SK-N-SH (cell line): ENCODE measurements at regions not wholly inside any gene's neighbourhood (a gene's known extent, or its start where the extent isn't known, plus 50 kb on each side); places are given as distances from the start of the nearest gene placed in this dataset.

Source experiments
- CTCF ChIA-PET: fragments of 300-600, 350-600 bp; formaldehyde crosslinking; extraction: SDS; loops from one replicate; lab custom pipeline; 2021; lab: Yijun Ruan, JAX
- POLR2A ChIA-PET: fragments of 350-600 bp; sonication (Branson Sonifier 250); formaldehyde crosslinking; extraction: SDS; loops from one replicate; lab custom pipeline; 2020; ENCODE audit warnings: antibody characterized with exemption, inconsistent platforms; lab: Yijun Ruan, JAX
- DNase-seq: peaks from one replicate; pipeline ENCODE4 v3.0.0; 2012
- H2AFZ ChIP-seq: fragments of 200-600 bp; sonication (generic); 2 replicates; pipeline ENCODE4 v1.8.1; 2016; ENCODE audit warnings: antibody characterized with exemption, mild to moderate bottlenecking, low read depth
- H3F3A ChIP-seq: fragments of 200-600 bp; sonication (generic); replicated peaks from 2 replicates; pipeline ENCODE3; 2016; ENCODE audit warnings: antibody characterized with exemption, mild to moderate bottlenecking; ENCODE audit not compliant: insufficient read depth
- H3K27ac ChIP-seq, 2 experiments: fragments of 200-500 bp in 1 of 2; fragments of 200-600 bp in 1 of 2; sonication (Bioruptor generic) in 1 of 2; sonication (generic), shearing (Covaris generic) in 1 of 2; 2 replicates each; pipeline versions ENCODE4 v1.5.1 to v1.6.1; 2014 to 2016; ENCODE audit warnings: low read depth in 2 of 2, inconsistent platforms in 1 of 2, low read length in 1 of 2, mild to moderate bottlenecking in 1 of 2, mixed read lengths in 1 of 2
- H3K27me3 ChIP-seq: fragments of 200-600 bp; sonication (generic), shearing (Covaris generic); 2 replicates; pipeline ENCODE4 v1.6.1; 2016; ENCODE audit warnings: mixed run types; ENCODE audit not compliant: insufficient read depth
- H3K36me3 ChIP-seq, 2 experiments: fragments of 200-500 bp in 1 of 2; fragments of 200-600 bp in 1 of 2; sonication (Bioruptor generic) in 1 of 2; sonication (generic) in 1 of 2; replicated peaks in 1 of 2; 2 replicates each; pipeline versions ENCODE3 to v1.5.1; 2014 to 2016; ENCODE audit warnings: low read length in 1 of 2, mild to moderate bottlenecking in 1 of 2; ENCODE audit not compliant: insufficient read depth in 2 of 2, control insufficient read depth in 1 of 2
- H3K4me1 ChIP-seq, 2 experiments: fragments of 200-500 bp in 1 of 2; fragments of 200-600 bp in 1 of 2; sonication (Bioruptor generic) in 1 of 2; sonication (generic), shearing (Covaris generic) in 1 of 2; 2 replicates each; pipeline versions ENCODE4 v1.5.1 to v1.6.1; 2014 to 2016; ENCODE audit warnings: low read depth in 1 of 2, low read length in 1 of 2, mixed run types in 1 of 2; ENCODE audit not compliant: insufficient read depth in 2 of 2, control insufficient read depth in 1 of 2
- H3K4me2 ChIP-seq: fragments of 200-600 bp; sonication (generic), shearing (Covaris generic); 2 replicates; pipeline ENCODE4 v1.6.1; 2017; ENCODE audit warnings: mixed run types
- H3K4me3 ChIP-seq, 2 experiments: fragments of 200-500 bp in 1 of 2; fragments of 200-600 bp in 1 of 2; sonication (Bioruptor generic) in 1 of 2; sonication (generic), shearing (Covaris generic) in 1 of 2; 2 replicates each; pipeline versions ENCODE4 v1.5.1 to v1.8.1; 2014 to 2016; ENCODE audit warnings: low read depth in 2 of 2, inconsistent platforms in 1 of 2, low read length in 1 of 2, mild to moderate bottlenecking in 1 of 2, mixed read lengths in 1 of 2, moderate library complexity in 1 of 2
- H3K79me2 ChIP-seq: fragments of 200-600 bp; sonication (generic); 2 replicates; pipeline ENCODE4 v1.8.1; 2017; ENCODE audit warnings: mild to moderate bottlenecking; ENCODE audit not compliant: insufficient read depth
- H3K9ac ChIP-seq: fragments of 200-600 bp; sonication (generic); 2 replicates; pipeline ENCODE4 v1.6.1; 2017; ENCODE audit warnings: mixed run types
- H3K9me2 ChIP-seq: fragments of 200-600 bp; sonication (generic); 2 replicates; pipeline ENCODE4 v1.6.1; 2017; ENCODE audit warnings: mixed run types
- H3K9me3 ChIP-seq: fragments of 200-600 bp; sonication (generic); 2 replicates; pipeline ENCODE4 v1.6.1; 2017; ENCODE audit warnings: mixed run types, mild to moderate bottlenecking, moderate library complexity
- H4K20me1 ChIP-seq: fragments of 200-600 bp; sonication (generic); 2 replicates; pipeline ENCODE4 v1.6.1; 2017; ENCODE audit warnings: mild to moderate bottlenecking, mixed run types; ENCODE audit not compliant: insufficient read depth
- ELF1 ChIP-seq: IDR thresholded peaks from 2 replicates; pipeline ENCODE4 v1.4.0; 2012
- FOSL2 ChIP-seq: IDR thresholded peaks from 2 replicates; pipeline ENCODE4 v1.4.0; 2012; ENCODE audit warnings: low read depth, mild to moderate bottlenecking, moderate library complexity, borderline replicate concordance
- MEF2A ChIP-seq: IDR thresholded peaks from 2 replicates; pipeline ENCODE4 v1.4.0; 2012; ENCODE audit warnings: low read depth, borderline replicate concordance
- MXI1 ChIP-seq: IDR thresholded peaks from 2 replicates; pipeline ENCODE4 v1.6.1; 2012; ENCODE audit warnings: mild to moderate bottlenecking, low read depth, low read length, improper control_type of control experiment
- PBX3 ChIP-seq: IDR thresholded peaks from 2 replicates; pipeline ENCODE4; 2012
- RAD21 ChIP-seq: IDR thresholded peaks from 2 replicates; pipeline ENCODE4 v1.6.1; 2012; ENCODE audit warnings: mild to moderate bottlenecking, low read length
- RCOR1 ChIP-seq: fragments of 150-350 bp; IDR thresholded peaks from 2 replicates; pipeline ENCODE4 v1.6.1; 2017; ENCODE audit warnings: antibody characterized with exemption, low read length
- RXRA ChIP-seq: IDR thresholded peaks from 2 replicates; pipeline ENCODE4 v1.4.0; 2012; ENCODE audit warnings: low read depth, mild to moderate bottlenecking, borderline replicate concordance
- SMC3 ChIP-seq: IDR thresholded peaks from 2 replicates; pipeline ENCODE4 v1.6.1; 2012; ENCODE audit warnings: low read depth, low read length, improper control_type of control experiment
- TCF12 ChIP-seq: IDR thresholded peaks from 2 replicates; pipeline ENCODE4 v1.4.0; 2012
- TEAD4 ChIP-seq: IDR thresholded peaks from 2 replicates; pipeline ENCODE4 v1.4.0; 2012; ENCODE audit warnings: mild to moderate bottlenecking, borderline replicate concordance; ENCODE audit not compliant: insufficient read depth
- WGBS: methylation state at CpG from one replicate; pipeline ENCODE4 v1.1.6; 2017; ENCODE audit warnings: low lambda C conversion rate; 5-methylcytosine and 5-hydroxymethylcytosine counted together
- TF ChIP-seq, protein P1 (sequence below): IDR thresholded peaks from 2 replicates; pipeline ENCODE4 v1.4.0; 2012; ENCODE audit warnings: low read depth, borderline replicate concordance
- TF ChIP-seq, protein P2 (sequence below): IDR thresholded peaks from 2 replicates; pipeline ENCODE4 v1.6.1; 2012; ENCODE audit warnings: mild to moderate bottlenecking, low read depth, low read length, moderate library complexity

- H3K9me2 ChIP-seq: no peaks in the 10 kb centered on the region
- peaks cover 8% of the 10 kb centered on the region; the same call in 1 of the 2 replicates for H3K79me2 ChIP-seq
- WGBS: 70% methylated on average over 2 of the region's 2 CpGs
- H3K27ac ChIP-seq: peak overlapping the region; percentile 1 to 50; a peak in 1 of 4 replicates
- H3K4me3 ChIP-seq: no peak overlapping the region
- H3K4me1 ChIP-seq: peaks cover 0 to 15% of the 10 kb centered on the region in 2 experiments; a peak in 2 of 4 replicates
- no peaks in the 10 kb centered on the region for H4K20me1 ChIP-seq
- no peaks in the 10 kb centered on the region for H3K27me3 ChIP-seq
- ChIA-PET CTCF (interaction anchor here (0.6 kb wide), 1 partner anchor 223 kb away, joined by 3 read pairs; no protein-coding TSS in a partner anchor), POLR2A (no interaction called here)
- no peak overlapping the region for H3K9ac ChIP-seq
- no peaks in the 10 kb centered on the region for H3K9me3 ChIP-seq
- H2AFZ ChIP-seq: no peak overlapping the region
- TF ChIP-seq RXRA (no peak), PBX3 (0 out of 2 replicates have a peak, but pooled peaks have one; percentile 13), TCF12 (peak; percentile 33)
- no peaks in the 10 kb centered on the region for H3K36me3 ChIP-seq
- no peak overlapping the region for H3K4me2 ChIP-seq
- no peaks in the 10 kb centered on the region for H3F3A ChIP-seq
- DNase-seq: no peak
Measured at GRCh38 chr9:28887188-28887884, 1314.1 kb upstream of the C9orf72 start.

GRCh38 chr9:28888806-28889205 is 1315.5 kb upstream of the C9orf72 start:
- Histone ChIP-seq H3K9ac (no peak overlapping the region), H3K4me1 (peaks cover 0 to 15% of the 10 kb centered on the region in 2 experiments; a peak in 2 of 4 replicates), H3K27me3 (no peaks in the 10 kb centered on the region), H3K27ac (no peak overlapping the region), H3K9me3 (no peaks in the 10 kb centered on the region), H3K4me3 (no peak overlapping the region), H2AFZ (no peak overlapping the region), H3K79me2 (peaks cover 8% of the 10 kb centered on the region; the same call in 1 of the 2 replicates), H3K36me3 (no peaks in the 10 kb centered on the region), H4K20me1 (no peaks in the 10 kb centered on the region), H3K4me2 (no peak overlapping the region), H3K9me2 (no peaks in the 10 kb centered on the region), H3F3A (no peaks in the 10 kb centered on the region)
- ChIA-PET POLR2A (no interaction called here), CTCF (no interaction called here)
- WGBS: 73% methylated on average over 1 of the region's 1 CpG
- DNase-seq: no peak
- TF ChIP-seq FOSL2: no peak
- TF ChIP-seq RCOR1: no peak
- no peak for TF ChIP-seq RAD21
- TF ChIP-seq, protein P1, sequence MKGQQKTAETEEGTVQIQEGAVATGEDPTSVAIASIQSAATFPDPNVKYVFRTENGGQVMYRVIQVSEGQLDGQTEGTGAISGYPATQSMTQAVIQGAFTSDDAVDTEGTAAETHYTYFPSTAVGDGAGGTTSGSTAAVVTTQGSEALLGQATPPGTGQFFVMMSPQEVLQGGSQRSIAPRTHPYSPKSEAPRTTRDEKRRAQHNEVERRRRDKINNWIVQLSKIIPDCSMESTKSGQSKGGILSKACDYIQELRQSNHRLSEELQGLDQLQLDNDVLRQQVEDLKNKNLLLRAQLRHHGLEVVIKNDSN: no peak
- TF ChIP-seq MEF2A: no peak
- no peak for TF ChIP-seq ELF1
- no peak for TF ChIP-seq TEAD4
- TF ChIP-seq MXI1: no peak
- TF ChIP-seq, protein P2, sequence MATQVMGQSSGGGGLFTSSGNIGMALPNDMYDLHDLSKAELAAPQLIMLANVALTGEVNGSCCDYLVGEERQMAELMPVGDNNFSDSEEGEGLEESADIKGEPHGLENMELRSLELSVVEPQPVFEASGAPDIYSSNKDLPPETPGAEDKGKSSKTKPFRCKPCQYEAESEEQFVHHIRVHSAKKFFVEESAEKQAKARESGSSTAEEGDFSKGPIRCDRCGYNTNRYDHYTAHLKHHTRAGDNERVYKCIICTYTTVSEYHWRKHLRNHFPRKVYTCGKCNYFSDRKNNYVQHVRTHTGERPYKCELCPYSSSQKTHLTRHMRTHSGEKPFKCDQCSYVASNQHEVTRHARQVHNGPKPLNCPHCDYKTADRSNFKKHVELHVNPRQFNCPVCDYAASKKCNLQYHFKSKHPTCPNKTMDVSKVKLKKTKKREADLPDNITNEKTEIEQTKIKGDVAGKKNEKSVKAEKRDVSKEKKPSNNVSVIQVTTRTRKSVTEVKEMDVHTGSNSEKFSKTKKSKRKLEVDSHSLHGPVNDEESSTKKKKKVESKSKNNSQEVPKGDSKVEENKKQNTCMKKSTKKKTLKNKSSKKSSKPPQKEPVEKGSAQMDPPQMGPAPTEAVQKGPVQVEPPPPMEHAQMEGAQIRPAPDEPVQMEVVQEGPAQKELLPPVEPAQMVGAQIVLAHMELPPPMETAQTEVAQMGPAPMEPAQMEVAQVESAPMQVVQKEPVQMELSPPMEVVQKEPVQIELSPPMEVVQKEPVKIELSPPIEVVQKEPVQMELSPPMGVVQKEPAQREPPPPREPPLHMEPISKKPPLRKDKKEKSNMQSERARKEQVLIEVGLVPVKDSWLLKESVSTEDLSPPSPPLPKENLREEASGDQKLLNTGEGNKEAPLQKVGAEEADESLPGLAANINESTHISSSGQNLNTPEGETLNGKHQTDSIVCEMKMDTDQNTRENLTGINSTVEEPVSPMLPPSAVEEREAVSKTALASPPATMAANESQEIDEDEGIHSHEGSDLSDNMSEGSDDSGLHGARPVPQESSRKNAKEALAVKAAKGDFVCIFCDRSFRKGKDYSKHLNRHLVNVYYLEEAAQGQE: no peak
- TF ChIP-seq SMC3: no peak
